IPS DF 6.9 (cell line): ENCODE measurements at regions not wholly inside any gene's neighbourhood (a gene's known extent, or its start where the extent isn't known, plus 50 kb on each side); places are given as distances from the start of the nearest gene placed in this dataset.

Source experiments
- DNase-seq: peaks from one replicate; pipeline ENCODE4 v3.0.0-alpha.2; 2013; ENCODE audit warnings: low read depth, low spot score
- H3K27ac ChIP-seq: one replicate; pipeline ENCODE4 v1.5.1; 2013; ENCODE audit warnings: low read length, control low read depth
- H3K27me3 ChIP-seq: 2 replicates; pipeline ENCODE4 v1.6.1; 2013; ENCODE audit warnings: mild to moderate bottlenecking, low read length; ENCODE audit not compliant: control insufficient read depth, insufficient read depth
- H3K36me3 ChIP-seq: 2 replicates; pipeline ENCODE4 v1.6.1; 2013; ENCODE audit warnings: low read length; ENCODE audit not compliant: control insufficient read depth, insufficient read depth
- H3K4me1 ChIP-seq: 2 replicates; pipeline ENCODE4 v1.6.1; 2013; ENCODE audit warnings: low read length; ENCODE audit not compliant: control insufficient read depth, insufficient read depth
- H3K4me3 ChIP-seq: 2 replicates; pipeline ENCODE4 v1.5.1; 2013; ENCODE audit warnings: mild to moderate bottlenecking, low read length
- H3K9me3 ChIP-seq: 2 replicates; pipeline ENCODE4 v1.6.1; 2013; ENCODE audit warnings: low read length, inconsistent platforms; ENCODE audit not compliant: control insufficient read depth, insufficient read depth
- WGBS: extraction: QIAGEN DNeasy Blood & Tissue Kit; methylation state at CpG from one replicate; pipeline ENCODE4 v1.1.7; 2013; ENCODE audit warnings: mixed read lengths, missing lambda C conversion rate; ENCODE audit not compliant: insufficient read length, insufficient coverage; 5-methylcytosine and 5-hydroxymethylcytosine counted together

GRCh38 chr6:164453835-164454234 is 855.6 kb downstream of the C6orf118 start:
- no peaks in the 10 kb centered on the region for H3K9me3 ChIP-seq
- WGBS, result no CpG with 5 or more reads among the region's 3 CpGs
- no peak for DNase-seq
- H3K27ac ChIP-seq, result no peak overlapping the region
- H3K27me3 ChIP-seq, result no peaks in the 10 kb centered on the region
- no peak overlapping the region for H3K4me3 ChIP-seq
- no peaks in the 10 kb centered on the region for H3K36me3 ChIP-seq
- no peaks in the 10 kb centered on the region for H3K4me1 ChIP-seq

GRCh38 chr6:164442572-164442971 is 866.8 kb downstream of the C6orf118 start:
- no peaks in the 10 kb centered on the region for H3K9me3 ChIP-seq
- no CpG with 5 or more reads among the region's 2 CpGs for WGBS
- no peaks in the 10 kb centered on the region for H3K4me1 ChIP-seq
- H3K36me3 ChIP-seq, result no peaks in the 10 kb centered on the region
- no peak overlapping the region for H3K4me3 ChIP-seq
- H3K27me3 ChIP-seq, result no peaks in the 10 kb centered on the region
- H3K27ac ChIP-seq, result no peak overlapping the region
- no peak for DNase-seq

GRCh38 chr6:164439331-164439730 is 870.1 kb downstream of the C6orf118 start:
- Histone ChIP-seq H3K9me3 (no peaks in the 10 kb centered on the region), H3K27me3 (no peaks in the 10 kb centered on the region), H3K4me3 (no peak overlapping the region), H3K36me3 (no peaks in the 10 kb centered on the region), H3K27ac (no peak overlapping the region), H3K4me1 (no peaks in the 10 kb centered on the region)
- WGBS, result no CpG with 5 or more reads among the region's 5 CpGs
- no peak for DNase-seq

- WGBS, result no CpG with 5 or more reads among the region's 5 CpGs
- no peak overlapping the region for H3K4me3 ChIP-seq
- H3K27ac ChIP-seq, result no peak overlapping the region
- no peak for DNase-seq
- H3K36me3 ChIP-seq, result no peaks in the 10 kb centered on the region
- H3K9me3 ChIP-seq, result no peaks in the 10 kb centered on the region
- H3K27me3 ChIP-seq, result no peaks in the 10 kb centered on the region
- no peaks in the 10 kb centered on the region for H3K4me1 ChIP-seq
These were observed 872.4 kb downstream of the C6orf118 start for GRCh38 chr6:164436976-164437375.

- no peak overlapping the region for H3K4me3 ChIP-seq
- no peak overlapping the region for H3K27ac ChIP-seq
- no peaks in the 10 kb centered on the region for H3K27me3 ChIP-seq
- no CpG with 5 or more reads among the region's 2 CpGs for WGBS
- no peaks in the 10 kb centered on the region for H3K9me3 ChIP-seq
- H3K4me1 ChIP-seq, result no peaks in the 10 kb centered on the region
- no peak for DNase-seq
- no peaks in the 10 kb centered on the region for H3K36me3 ChIP-seq
These were observed 881.5 kb downstream of the C6orf118 start for GRCh38 chr6:164427728-164428402.

GRCh38 chr6:164424489-164424888 is 884.9 kb downstream of the C6orf118 start:
- no CpG with 5 or more reads among the region's 2 CpGs for WGBS
- Histone ChIP-seq H3K4me3 (no peak overlapping the region), H3K27ac (no peak overlapping the region), H3K4me1 (no peaks in the 10 kb centered on the region), H3K36me3 (no peaks in the 10 kb centered on the region), H3K9me3 (peaks cover 2% of the 10 kb centered on the region), H3K27me3 (no peaks in the 10 kb centered on the region)
- no peak for DNase-seq

GRCh38 chr6:164419099-164419498 is 890.3 kb downstream of the C6orf118 start:
- H3K36me3 ChIP-seq, result no peaks in the 10 kb centered on the region
- H3K27ac ChIP-seq, result no peak overlapping the region
- no peaks in the 10 kb centered on the region for H3K4me1 ChIP-seq
- no CpG with 5 or more reads among the region's 4 CpGs for WGBS
- no peak overlapping the region for H3K4me3 ChIP-seq
- H3K27me3 ChIP-seq, result no peaks in the 10 kb centered on the region
- DNase-seq, result no peak
- H3K9me3 ChIP-seq, result peaks cover 2% of the 10 kb centered on the region

GRCh38 chr6:164418262-164418588 is 891.2 kb downstream of the C6orf118 start:
- Histone ChIP-seq H3K9me3 (peaks cover 2% of the 10 kb centered on the region), H3K36me3 (no peaks in the 10 kb centered on the region), H3K4me1 (no peaks in the 10 kb centered on the region), H3K4me3 (no peak overlapping the region), H3K27me3 (no peaks in the 10 kb centered on the region), H3K27ac (no peak overlapping the region)
- no peak for DNase-seq
- WGBS, result no CpG with 5 or more reads among the region's 2 CpGs

- no peak overlapping the region for H3K4me3 ChIP-seq
- H3K9me3 ChIP-seq, result peaks cover 2% of the 10 kb centered on the region
- H3K27me3 ChIP-seq, result no peaks in the 10 kb centered on the region
- no peak overlapping the region for H3K27ac ChIP-seq
- WGBS, result no CpG with 5 or more reads among the region's 4 CpGs
- no peaks in the 10 kb centered on the region for H3K36me3 ChIP-seq
- DNase-seq, result no peak
- no peaks in the 10 kb centered on the region for H3K4me1 ChIP-seq
These were observed 891.7 kb downstream of the C6orf118 start for GRCh38 chr6:164417537-164418261.

DNA sequence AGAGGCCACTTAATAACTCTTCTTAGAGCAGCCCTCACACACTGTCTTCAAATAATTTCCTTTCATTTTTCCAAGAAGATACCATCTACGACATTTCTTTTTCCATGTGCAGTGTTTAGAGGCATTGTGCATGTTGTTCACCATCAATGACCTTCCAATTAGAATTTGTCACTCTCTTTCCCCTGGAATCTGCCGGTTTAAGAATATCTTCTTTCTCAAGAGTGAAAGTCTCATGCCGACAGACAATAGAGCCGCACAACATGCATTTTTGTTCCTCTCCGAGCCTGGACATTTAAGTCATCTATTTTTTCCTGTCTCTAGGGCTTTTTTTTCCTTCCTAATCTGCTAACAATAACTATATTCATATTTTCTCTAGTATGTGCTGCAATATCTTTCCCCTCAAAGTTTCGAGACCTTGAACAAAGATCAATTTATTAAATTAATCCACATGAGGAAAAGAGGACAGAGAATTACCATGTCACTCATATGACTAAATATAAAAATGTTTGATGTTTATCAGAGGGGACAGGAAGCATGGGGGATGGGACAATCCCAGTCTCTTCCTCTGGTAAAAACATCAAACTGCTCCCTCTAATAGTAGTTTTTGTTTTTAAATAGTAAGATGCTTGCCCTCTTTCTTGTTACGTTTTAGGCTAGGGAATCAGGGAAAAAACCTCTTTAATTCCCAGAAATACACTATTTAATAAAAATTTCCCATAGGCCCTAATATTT is 893.4 kb downstream of the C6orf118 start:
- Histone ChIP-seq H3K9me3 (no peaks in the 10 kb centered on the region; the same call in 1 of the 2 replicates), H3K36me3 (no peaks in the 10 kb centered on the region), H3K27me3 (no peaks in the 10 kb centered on the region), H3K4me3 (no peak overlapping the region), H3K4me1 (no peaks in the 10 kb centered on the region), H3K27ac (no peak overlapping the region)
- DNase-seq, result no peak
- WGBS, result no CpG with 5 or more reads among the region's 7 CpGs
